ENCODE measurements at regions not wholly inside any gene's neighbourhood (a gene's known extent, or its start where the extent isn't known, plus 50 kb on each side); places are given as distances from the start of the nearest gene placed in this dataset.

GRCh38 chr6:24987446-24988115 is 51.8 kb upstream of the RIPOR2 start:
- TF ChIP-seq, protein P1, sequence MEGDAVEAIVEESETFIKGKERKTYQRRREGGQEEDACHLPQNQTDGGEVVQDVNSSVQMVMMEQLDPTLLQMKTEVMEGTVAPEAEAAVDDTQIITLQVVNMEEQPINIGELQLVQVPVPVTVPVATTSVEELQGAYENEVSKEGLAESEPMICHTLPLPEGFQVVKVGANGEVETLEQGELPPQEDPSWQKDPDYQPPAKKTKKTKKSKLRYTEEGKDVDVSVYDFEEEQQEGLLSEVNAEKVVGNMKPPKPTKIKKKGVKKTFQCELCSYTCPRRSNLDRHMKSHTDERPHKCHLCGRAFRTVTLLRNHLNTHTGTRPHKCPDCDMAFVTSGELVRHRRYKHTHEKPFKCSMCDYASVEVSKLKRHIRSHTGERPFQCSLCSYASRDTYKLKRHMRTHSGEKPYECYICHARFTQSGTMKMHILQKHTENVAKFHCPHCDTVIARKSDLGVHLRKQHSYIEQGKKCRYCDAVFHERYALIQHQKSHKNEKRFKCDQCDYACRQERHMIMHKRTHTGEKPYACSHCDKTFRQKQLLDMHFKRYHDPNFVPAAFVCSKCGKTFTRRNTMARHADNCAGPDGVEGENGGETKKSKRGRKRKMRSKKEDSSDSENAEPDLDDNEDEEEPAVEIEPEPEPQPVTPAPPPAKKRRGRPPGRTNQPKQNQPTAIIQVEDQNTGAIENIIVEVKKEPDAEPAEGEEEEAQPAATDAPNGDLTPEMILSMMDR (conservative IDR thresholded peaks at IDR 0.05; ENCODE audit: low read length): no peak
- no peak for DNase-seq (ENCODE audit: low read depth)
- H3K4me3 ChIP-seq (ENCODE audit: low read length): no peak overlapping the region

DNA sequence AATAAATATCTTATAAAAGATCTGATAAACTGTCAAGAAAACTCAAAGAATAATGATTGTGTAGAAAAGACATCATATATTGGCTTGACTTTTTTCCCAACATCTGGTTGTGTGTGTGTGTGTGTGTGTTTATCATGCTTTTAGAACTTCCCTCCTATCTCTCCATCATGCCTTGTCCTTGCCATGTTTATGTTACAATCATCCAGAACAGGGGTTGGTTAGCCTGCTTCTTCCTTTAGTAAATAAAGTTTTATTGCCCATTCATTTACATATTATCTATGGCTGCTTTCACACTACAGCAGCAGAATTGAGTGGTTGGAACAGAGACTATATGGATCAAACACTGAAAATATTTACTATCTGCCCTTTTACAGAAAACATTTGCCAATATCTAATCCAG is 52.8 kb upstream of the RIPOR2 start:
- no peak for DNase-seq (ENCODE audit: low read depth)
- TF ChIP-seq, protein P1 (conservative IDR thresholded peaks at IDR 0.05; ENCODE audit: low read length): no peak

DNA sequence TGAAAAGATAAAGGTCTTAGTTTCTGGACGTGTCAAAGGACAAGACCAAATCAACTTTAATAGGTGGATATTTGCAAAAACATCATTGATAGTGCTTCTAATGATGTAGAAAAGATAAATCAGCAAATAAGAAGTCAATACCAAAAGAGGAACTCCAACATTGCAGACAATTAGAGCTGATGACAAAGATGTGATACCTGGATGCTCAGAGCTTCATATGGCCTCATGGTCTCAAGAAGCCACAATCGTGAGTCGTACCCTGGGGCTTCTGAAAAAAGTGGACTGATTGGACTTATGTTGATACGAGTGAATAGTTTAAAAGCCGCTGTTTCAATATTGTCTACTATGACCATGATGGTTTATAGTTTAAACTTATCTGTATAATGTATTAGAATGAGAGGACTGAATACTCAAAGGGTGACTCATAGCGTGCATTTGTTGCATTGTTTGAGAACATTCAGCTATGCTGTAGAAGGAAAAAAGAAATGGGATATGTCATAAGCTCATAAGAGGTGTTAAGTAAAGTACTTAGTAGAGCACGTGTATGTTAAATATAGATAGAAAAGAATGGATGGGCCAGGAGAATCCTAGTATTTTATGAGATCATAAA is 54.6 kb upstream of the RIPOR2 start:
- DNase-seq (ENCODE audit: low read depth): peak; percentile 17
- TF ChIP-seq, protein P1 (conservative IDR thresholded peaks at IDR 0.05; ENCODE audit: low read length): no peak
- no peak overlapping the region for H3K4me3 ChIP-seq (ENCODE audit: low read length)

More for the DNA sequence above, 52.8 kb upstream of the RIPOR2 start:
- H3K4me3 ChIP-seq (ENCODE audit: low read length): no peak overlapping the region

GRCh38 chr6:24990944-24991809 is 55.4 kb upstream of the RIPOR2 start:
- TF ChIP-seq, protein P1 (conservative IDR thresholded peaks at IDR 0.05; ENCODE audit: low read length): no peak
- H3K4me3 ChIP-seq (ENCODE audit: low read length): no peak overlapping the region
- DNase-seq (ENCODE audit: low read depth): no peak

- H3K4me3 ChIP-seq (ENCODE audit: low read length): no peak overlapping the region
- peak; percentile 48 for DNase-seq (ENCODE audit: low read depth)
- TF ChIP-seq, protein P1 (conservative IDR thresholded peaks at IDR 0.05; ENCODE audit: low read length): peak; percentile 85
Measured at GRCh38 chr6:24991810-24992467, 56.2 kb upstream of the RIPOR2 start.

DNA sequence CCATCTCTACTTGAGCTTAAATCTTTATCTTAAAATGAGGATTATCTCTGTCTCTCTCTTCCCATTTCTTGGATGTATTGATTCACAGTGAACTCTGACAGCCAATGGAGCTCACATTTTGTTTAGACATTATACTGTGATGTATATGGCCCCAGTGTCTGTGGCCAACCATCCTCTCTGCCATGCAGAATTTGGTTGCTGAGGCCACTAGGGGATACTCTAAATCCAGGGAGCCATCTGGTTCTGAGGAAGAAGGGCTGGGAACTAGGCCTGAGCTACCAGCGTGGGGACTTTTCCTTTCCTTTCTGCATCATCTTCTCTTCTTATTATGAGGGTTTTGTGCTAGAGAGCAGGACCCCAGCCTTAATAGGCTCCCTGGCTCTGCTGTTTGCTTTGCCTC is 59.1 kb upstream of the RIPOR2 start:
- no peak overlapping the region for H3K4me3 ChIP-seq (ENCODE audit: low read length)
- peak; percentile 13 for DNase-seq (ENCODE audit: low read depth)
- TF ChIP-seq, protein P1 (conservative IDR thresholded peaks at IDR 0.05; ENCODE audit: low read length): peak; percentile 41

All from AG10803 (cell line).